Lower leg skin (tissue), 4 donors: ENCODE measurements at regions not wholly inside any gene's neighbourhood (a gene's known extent, or its start where the extent isn't known, plus 50 kb on each side); places are given as distances from the start of the nearest gene placed in this dataset.

Experiments
- DNase-seq, 2 donors: peaks; one replicate each; pipeline ENCODE4 v3.0.0-alpha.2; 2019; ENCODE audit warnings: low spot score in 2 of 2
- H3K4me3 ChIP-seq: fragments of 200-600 bp; sonication (generic); 2 replicates; pipeline ENCODE4 v1.5.1; 2017; ENCODE audit warnings: mild to moderate bottlenecking, low read depth; ENCODE audit not compliant: poor library complexity, severe bottlenecking
- CTCF ChIP-seq, 3 donors: fragments of 450-650 bp; IDR thresholded peaks; one replicate each; pipeline ENCODE4 v1.5.1; 2016; ENCODE audit warnings: antibody characterized with exemption in 3 of 3, mild to moderate bottlenecking in 3 of 3, moderate library complexity in 2 of 3
- POLR2A ChIP-seq, 2 donors: fragments of 450-650 bp; IDR thresholded peaks; one replicate each; pipeline ENCODE4 v1.6.1; 2016 to 2017; ENCODE audit warnings: antibody characterized with exemption in 2 of 2, mild to moderate bottlenecking in 1 of 2, moderate library complexity in 1 of 2
- WGBS, 2 donors: methylation state at CpG; one replicate each; pipeline ENCODE4 v1.1.5; 2018; 5-methylcytosine and 5-hydroxymethylcytosine counted together
- intact Hi-C: fragments of 100-400 bp; cut with DNase I; formaldehyde crosslinking; loops from one replicate; pipeline ENCODE4 v1.15.0; 2023; ENCODE audit warnings: low total_unique reads

- no peak for TF ChIP-seq POLR2A (IDR thresholded peaks at IDR 0.05)
- no peak for TF ChIP-seq CTCF (IDR thresholded peaks at IDR 0.05)
- no peak overlapping the region for H3K4me3 ChIP-seq
- no peak for DNase-seq
- intact Hi-C loops = no loop called here
Observed at GRCh38 chr10:4684434-4684833, 141.6 kb upstream of the AKR1E2 start.

- WGBS, 2 donors = 92 to 94% methylated on average over 8 of the region's 8 CpGs
- DNase-seq = no peak
- intact Hi-C loops = no loop called here
- no peak for TF ChIP-seq POLR2A (IDR thresholded peaks at IDR 0.05)
- TF ChIP-seq CTCF (IDR thresholded peaks at IDR 0.05) = no peak
- H3K4me3 ChIP-seq = no peak overlapping the region
Observed at GRCh38 chr10:4683838-4684237, 142.2 kb upstream of the AKR1E2 start.

GRCh38 chr10:4683137-4683536 lies 142.9 kb upstream of the AKR1E2 start:
- no peak for TF ChIP-seq POLR2A (IDR thresholded peaks at IDR 0.05)
- TF ChIP-seq CTCF (IDR thresholded peaks at IDR 0.05) = no peak
- H3K4me3 ChIP-seq = no peak overlapping the region
- intact Hi-C loops = no loop called here
- no peak for DNase-seq
- 84 to 89% methylated on average over 2 of the region's 2 CpGs for WGBS, 2 donors

GRCh38 chr10:4678951-4679671 lies 146.9 kb upstream of the AKR1E2 start:
- no peak overlapping the region for H3K4me3 ChIP-seq

GRCh38 chr10:4678023-4678950 lies 147.7 kb upstream of the AKR1E2 start:
- intact Hi-C loops = no loop called here
- no peak for TF ChIP-seq POLR2A (IDR thresholded peaks at IDR 0.05)
- DNase-seq = no peak
- H3K4me3 ChIP-seq = no peak overlapping the region
- WGBS, 2 donors = 53 to 65% methylated on average over 11 of the region's 11 CpGs

More at GRCh38 chr10:4678951-4679671, 146.9 kb upstream of the AKR1E2 start:
- no peak for DNase-seq
- TF ChIP-seq POLR2A (IDR thresholded peaks at IDR 0.05) = no peak
- TF ChIP-seq CTCF (IDR thresholded peaks at IDR 0.05) = no peak
- 90 to 95% methylated on average over 11 of the region's 11 CpGs for WGBS, 2 donors
- intact Hi-C loops = no loop called here

GRCh38 chr10:4677296-4678021 lies 148.5 kb upstream of the AKR1E2 start:
- TF ChIP-seq CTCF (IDR thresholded peaks at IDR 0.05) (no peak), POLR2A (IDR thresholded peaks at IDR 0.05) (no peak)
- 44 to 48% methylated on average over 5 of the region's 5 CpGs for WGBS, 2 donors
- H3K4me3 ChIP-seq = no peak overlapping the region
- intact Hi-C loops = no loop called here
- no peak for DNase-seq
